Activated naive CD4-positive, alpha-beta T cell treated with anti-CD3 and anti-CD28 coated beads, Interleukin-2, amount 10 ng/mL, durations not matched to agents 7 days and 5 days (primary cell): ENCODE measurements at regions not wholly inside any gene's neighbourhood (a gene's known extent, or its start where the extent isn't known, plus 50 kb on each side); places are given as distances from the start of the nearest gene placed in this dataset.
"Not testable (repeated sequence)": the region's sequence is repeated elsewhere in the genome, so short reads cannot be mapped to it uniquely, and the experiment has no call there.

Experiments
- CTCF ChIA-PET: fragments of 350-600 bp; sonication (Branson Sonifier 250); formaldehyde crosslinking; loops from one replicate; lab custom pipeline; 2021; ENCODE audit warnings: antibody characterized with exemption; lab: Charles Lee
- DNase-seq: peaks from one replicate; pipeline ENCODE4 v3.0.0-alpha.2; 2020
- H3K27ac Mint-ChIP-seq: one replicate; pipeline ENCODE4 v1.8.0; 2021; ENCODE audit warnings: mild to moderate bottlenecking, moderate library complexity, mixed read lengths
- H3K27me3 Mint-ChIP-seq: one replicate; pipeline ENCODE4 v1.8.0; 2021; ENCODE audit warnings: mild to moderate bottlenecking, mixed read lengths
- H3K36me3 Mint-ChIP-seq: one replicate; pipeline ENCODE4 v1.8.0; 2021; ENCODE audit warnings: mixed read lengths
- H3K4me1 Mint-ChIP-seq: one replicate; pipeline ENCODE4 v1.8.0; 2021; ENCODE audit warnings: mixed read lengths
- H3K4me3 Mint-ChIP-seq: one replicate; pipeline ENCODE4 v1.8.0; 2021; ENCODE audit warnings: mild to moderate bottlenecking, moderate library complexity, mixed read lengths
- H3K9me3 Mint-ChIP-seq: one replicate; pipeline ENCODE4 v1.8.0; 2021; ENCODE audit warnings: mixed read lengths

DNA sequence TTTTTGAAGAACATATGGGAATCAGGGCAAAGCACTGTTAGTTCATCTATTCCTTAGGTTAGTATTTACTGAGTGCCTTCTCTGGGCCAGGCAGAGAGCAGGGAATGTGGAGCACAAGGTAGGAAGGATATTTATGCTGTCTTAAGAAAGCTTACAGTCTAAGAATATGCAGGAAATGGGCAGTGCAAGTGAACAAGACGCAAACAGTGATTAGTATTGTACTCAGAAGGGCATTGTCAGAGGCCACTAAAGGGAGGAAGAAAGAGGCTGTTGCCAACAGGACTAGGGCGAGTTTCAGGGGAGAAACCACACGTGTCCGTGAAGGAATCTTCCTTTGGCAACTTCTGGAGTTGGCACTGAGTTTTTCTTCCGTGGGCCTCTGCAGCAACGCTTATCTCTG is 552.8 kb upstream of the COBL start:
- DNase-seq: no peak
- CTCF ChIA-PET: no interaction called here
- no peak overlapping the region for H3K27ac Mint-ChIP-seq
- H3K9me3 Mint-ChIP-seq: peaks cover 4% of the 10 kb centered on the region
- no peak overlapping the region for H3K4me3 Mint-ChIP-seq
- no peaks in the 10 kb centered on the region for H3K27me3 Mint-ChIP-seq
- no peaks in the 10 kb centered on the region for H3K36me3 Mint-ChIP-seq
- no peaks in the 10 kb centered on the region for H3K4me1 Mint-ChIP-seq

DNA sequence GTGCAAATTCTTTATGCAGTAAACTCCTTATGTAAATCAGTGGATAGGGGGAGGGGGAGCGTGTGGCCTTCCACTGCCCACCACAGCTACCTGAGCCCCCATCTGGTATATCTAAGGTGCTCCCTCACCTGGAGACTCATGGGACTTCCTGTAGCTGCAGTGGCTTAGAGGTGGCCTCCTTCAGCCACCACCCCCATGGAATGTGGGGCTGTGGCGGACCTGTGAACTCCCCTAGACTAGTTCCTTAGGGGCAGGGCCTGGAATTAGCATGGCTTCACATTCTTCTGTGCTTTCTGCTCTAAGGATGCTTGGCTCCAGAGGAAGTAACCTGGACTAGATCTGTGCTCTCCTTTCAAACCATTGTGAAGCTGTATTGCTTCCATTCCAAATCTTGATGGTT is 550.5 kb upstream of the COBL start:
- Mint-ChIP-seq H3K9me3 (peaks cover 4% of the 10 kb centered on the region), H3K27ac (no peak overlapping the region), H3K4me3 (no peak overlapping the region), H3K36me3 (no peaks in the 10 kb centered on the region), H3K4me1 (no peaks in the 10 kb centered on the region), H3K27me3 (no peaks in the 10 kb centered on the region)
- no peak for DNase-seq
- CTCF ChIA-PET: no interaction called here

DNA sequence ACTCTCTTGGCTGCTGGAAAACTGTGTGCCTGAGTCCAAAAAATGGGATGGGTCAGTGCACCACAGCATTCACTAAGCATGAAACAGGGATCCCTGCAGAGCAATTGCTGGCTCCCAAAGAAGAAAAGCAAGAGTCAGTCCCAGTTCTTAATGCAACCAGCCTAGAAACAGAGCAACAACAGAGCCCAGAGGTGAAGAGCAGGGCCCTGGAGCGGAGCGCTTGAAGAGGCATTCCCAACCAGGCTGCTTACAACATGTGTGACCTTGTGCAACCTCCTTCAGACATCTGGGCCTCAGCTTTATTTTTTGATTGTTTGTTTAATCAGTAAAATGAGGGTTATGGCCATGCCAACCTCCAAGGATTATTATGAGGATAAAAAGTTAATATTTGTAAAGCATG is 543.7 kb upstream of the COBL start:
- no peak for DNase-seq
- Mint-ChIP-seq H3K4me1 (no peaks in the 10 kb centered on the region), H3K27me3 (no peaks in the 10 kb centered on the region), H3K36me3 (no peaks in the 10 kb centered on the region), H3K9me3 (no peaks in the 10 kb centered on the region), H3K27ac (no peak overlapping the region), H3K4me3 (no peak overlapping the region)
- CTCF ChIA-PET: no interaction called here

DNA sequence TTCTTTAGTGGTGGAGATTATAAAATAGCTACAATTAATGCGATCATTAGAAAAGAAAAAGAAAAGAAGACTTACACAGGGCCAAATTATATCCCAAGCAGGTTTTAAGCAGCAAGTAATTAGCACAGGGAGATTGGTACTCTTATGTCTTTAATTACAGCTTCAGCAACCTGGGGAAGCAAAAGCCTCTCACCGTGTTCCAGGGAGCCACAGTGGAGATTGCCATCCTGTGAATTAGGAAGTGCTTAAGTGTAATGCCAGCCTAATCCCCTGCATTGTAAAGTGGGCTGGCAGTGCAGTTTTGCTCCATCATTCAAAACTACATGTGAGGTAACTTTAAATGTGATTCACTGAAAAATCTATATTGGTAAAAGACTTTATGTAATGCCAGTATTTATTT is 533.5 kb upstream of the COBL start:
- no peaks in the 10 kb centered on the region for H3K36me3 Mint-ChIP-seq
- no peaks in the 10 kb centered on the region for H3K4me1 Mint-ChIP-seq
- no peak overlapping the region for H3K27ac Mint-ChIP-seq
- CTCF ChIA-PET: no interaction called here
- H3K27me3 Mint-ChIP-seq: no peaks in the 10 kb centered on the region
- no peak for DNase-seq
- no peak overlapping the region for H3K4me3 Mint-ChIP-seq
- peaks cover 9% of the 10 kb centered on the region for H3K9me3 Mint-ChIP-seq

DNA sequence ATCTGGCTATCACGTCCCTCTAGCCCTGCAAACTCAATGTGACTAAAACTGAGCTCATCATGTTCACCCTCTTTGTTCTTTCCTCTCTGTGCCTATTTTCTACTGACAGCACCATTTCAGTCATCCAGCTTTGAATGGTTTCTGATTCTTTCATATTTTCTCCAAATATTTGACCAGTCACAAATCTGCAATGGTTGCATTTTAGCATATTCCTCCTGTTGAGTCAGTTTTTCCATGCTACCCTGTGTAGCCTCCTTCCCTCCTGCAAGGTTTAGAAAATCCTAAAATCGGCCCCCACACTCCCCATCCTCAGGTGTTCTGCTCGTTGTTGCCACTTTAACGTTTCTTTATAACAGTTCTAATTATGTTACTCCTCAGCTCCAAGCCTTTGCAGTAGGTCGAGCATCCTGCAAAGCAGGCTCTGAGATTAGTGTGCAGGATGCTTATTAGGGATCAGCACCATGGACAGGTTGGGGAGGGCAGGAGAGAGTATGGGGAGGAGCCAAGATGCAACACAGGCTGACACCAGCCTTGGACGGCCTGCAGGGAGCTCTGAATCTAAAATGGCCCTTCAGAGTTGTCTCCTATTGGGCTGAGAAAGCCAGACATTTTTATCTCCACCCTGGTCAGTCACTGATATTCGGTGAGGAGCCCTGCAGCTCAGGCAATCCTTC is 531.0 kb upstream of the COBL start:
- no peak overlapping the region for H3K27ac Mint-ChIP-seq
- no peaks in the 10 kb centered on the region for H3K27me3 Mint-ChIP-seq
- no peaks in the 10 kb centered on the region for H3K36me3 Mint-ChIP-seq
- H3K4me3 Mint-ChIP-seq: no peak overlapping the region
- CTCF ChIA-PET: no interaction called here
- peaks cover 4% of the 10 kb centered on the region for H3K9me3 Mint-ChIP-seq
- no peaks in the 10 kb centered on the region for H3K4me1 Mint-ChIP-seq
- no peak for DNase-seq

DNA sequence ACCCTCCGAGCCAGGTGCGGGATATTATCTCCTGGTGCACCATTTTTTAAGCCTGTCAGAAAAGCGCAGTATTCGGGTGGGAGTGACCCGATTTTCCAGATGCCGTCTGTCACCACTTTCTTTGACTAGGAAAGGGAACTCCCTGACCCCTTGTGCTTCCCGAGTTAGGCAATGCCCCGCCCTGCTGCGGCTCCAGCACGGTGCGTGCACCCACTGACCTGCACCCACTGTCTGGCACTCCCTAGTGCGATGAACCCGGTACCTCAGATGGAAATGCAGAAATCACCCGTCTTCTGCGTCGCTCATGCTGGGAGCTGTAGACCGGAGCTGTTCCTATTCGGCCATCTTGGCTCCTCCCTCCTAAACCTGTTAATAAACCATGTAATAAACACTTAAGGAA is 522.5 kb upstream of the COBL start:
- H3K27me3 Mint-ChIP-seq, CTCF ChIA-PET, H3K4me3 Mint-ChIP-seq, DNase-seq, H3K4me1 Mint-ChIP-seq, H3K36me3 Mint-ChIP-seq, H3K27ac Mint-ChIP-seq: not testable (repeated sequence)
- peaks cover 13% of the 10 kb centered on the region for H3K9me3 Mint-ChIP-seq

DNA sequence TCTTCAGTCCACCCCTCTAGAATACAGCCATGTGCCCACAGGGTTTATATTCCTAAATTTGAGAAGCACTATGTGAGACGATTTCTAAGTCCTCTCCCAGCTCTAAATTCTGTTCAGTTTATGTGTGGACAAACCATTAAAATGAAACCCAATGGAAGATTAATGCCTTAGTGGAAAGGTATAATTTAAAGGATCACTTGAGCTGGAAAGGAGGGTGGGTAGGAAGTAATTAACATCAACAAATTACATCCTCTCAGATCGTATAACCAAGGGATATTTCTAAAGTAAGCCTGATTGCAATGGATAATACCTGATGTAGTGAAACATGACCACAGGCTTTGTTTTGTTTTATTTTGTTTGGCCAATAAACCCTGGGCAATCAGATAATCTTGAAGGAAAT is 511.0 kb upstream of the COBL start:
- peaks cover 3% of the 10 kb centered on the region for H3K9me3 Mint-ChIP-seq
- DNase-seq: no peak
- H3K4me1 Mint-ChIP-seq: no peaks in the 10 kb centered on the region
- H3K4me3 Mint-ChIP-seq: no peak overlapping the region
- no peaks in the 10 kb centered on the region for H3K27me3 Mint-ChIP-seq
- no peak overlapping the region for H3K27ac Mint-ChIP-seq
- CTCF ChIA-PET: no interaction called here
- no peaks in the 10 kb centered on the region for H3K36me3 Mint-ChIP-seq

DNA sequence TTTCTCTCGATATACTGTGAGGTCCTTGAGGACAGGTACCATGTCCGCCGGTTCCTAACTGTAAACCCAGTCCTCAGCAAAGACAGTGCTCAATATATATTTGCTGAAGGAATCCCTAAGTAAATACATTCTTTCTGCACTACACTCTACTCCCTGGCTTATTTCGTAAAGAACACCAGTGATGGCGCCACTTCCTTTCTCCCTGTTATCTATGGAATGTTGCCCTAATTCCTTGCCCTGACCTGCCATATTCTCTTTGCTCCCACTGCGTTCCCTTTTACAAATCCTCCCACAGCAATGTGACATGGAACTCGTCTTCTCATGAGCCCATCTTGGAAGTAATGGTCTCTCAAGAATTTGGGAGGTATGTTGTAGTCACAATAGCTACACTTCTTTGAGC is 507.4 kb upstream of the COBL start:
- Mint-ChIP-seq H3K36me3 (no peaks in the 10 kb centered on the region), H3K4me1 (no peaks in the 10 kb centered on the region), H3K27ac (no peak overlapping the region), H3K27me3 (no peaks in the 10 kb centered on the region), H3K4me3 (no peak overlapping the region), H3K9me3 (peaks cover 6% of the 10 kb centered on the region)
- no peak for DNase-seq
- CTCF ChIA-PET: no interaction called here

DNA sequence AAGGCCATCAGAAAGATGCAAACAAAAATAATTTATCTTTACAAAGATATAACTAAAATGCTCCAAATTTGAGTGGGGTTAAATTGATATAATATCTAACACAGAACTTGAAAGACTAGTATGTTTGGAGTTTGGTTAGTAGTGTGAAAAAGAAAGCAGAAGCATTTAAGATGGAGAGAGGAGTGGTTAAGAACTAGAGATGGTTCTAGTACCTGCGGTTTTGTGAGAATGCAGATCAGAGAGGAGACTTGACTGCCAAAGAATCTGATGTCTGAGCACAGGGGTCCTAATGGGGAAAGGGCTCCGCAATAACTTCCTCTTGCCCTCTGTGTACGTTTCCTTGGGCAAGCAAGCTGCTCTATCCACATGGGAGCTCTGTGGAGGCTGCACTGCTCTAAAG is 506.8 kb upstream of the COBL start:
- no peak for DNase-seq
- no peak overlapping the region for H3K4me3 Mint-ChIP-seq
- CTCF ChIA-PET: no interaction called here
- no peaks in the 10 kb centered on the region for H3K4me1 Mint-ChIP-seq
- peaks cover 10% of the 10 kb centered on the region for H3K9me3 Mint-ChIP-seq
- H3K27ac Mint-ChIP-seq: no peak overlapping the region
- no peaks in the 10 kb centered on the region for H3K27me3 Mint-ChIP-seq
- no peaks in the 10 kb centered on the region for H3K36me3 Mint-ChIP-seq

DNA sequence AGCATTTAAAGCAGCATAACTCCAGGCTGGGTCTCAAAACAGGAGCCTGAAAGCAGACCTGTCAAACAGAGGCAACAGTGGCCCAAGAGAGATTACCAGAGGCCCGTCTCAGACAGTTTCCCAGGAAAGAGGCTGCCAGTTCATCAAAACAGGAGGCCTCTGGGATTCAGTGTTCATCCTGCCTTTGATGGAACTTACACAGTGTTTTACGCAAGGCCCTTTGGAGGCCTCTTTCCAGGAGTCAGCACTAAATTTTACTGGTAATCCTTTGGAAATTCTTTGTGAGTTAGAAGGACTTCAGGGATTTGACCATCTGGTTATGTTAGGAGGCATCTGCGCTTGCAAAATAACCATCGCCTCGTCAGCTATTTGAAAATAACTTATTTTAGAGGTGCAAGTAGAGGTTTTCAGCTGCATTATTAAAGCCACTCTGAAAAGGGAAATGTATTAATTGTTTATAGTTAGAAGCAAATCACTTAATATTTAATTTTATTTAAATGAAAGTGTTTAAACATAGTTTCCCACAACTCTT is 501.2 kb upstream of the COBL start:
- no peaks in the 10 kb centered on the region for H3K4me1 Mint-ChIP-seq
- DNase-seq: no peak
- H3K36me3 Mint-ChIP-seq: no peaks in the 10 kb centered on the region
- no peak overlapping the region for H3K27ac Mint-ChIP-seq
- CTCF ChIA-PET: no interaction called here
- H3K9me3 Mint-ChIP-seq: peaks cover 16% of the 10 kb centered on the region
- H3K27me3 Mint-ChIP-seq: no peaks in the 10 kb centered on the region
- no peak overlapping the region for H3K4me3 Mint-ChIP-seq

DNA sequence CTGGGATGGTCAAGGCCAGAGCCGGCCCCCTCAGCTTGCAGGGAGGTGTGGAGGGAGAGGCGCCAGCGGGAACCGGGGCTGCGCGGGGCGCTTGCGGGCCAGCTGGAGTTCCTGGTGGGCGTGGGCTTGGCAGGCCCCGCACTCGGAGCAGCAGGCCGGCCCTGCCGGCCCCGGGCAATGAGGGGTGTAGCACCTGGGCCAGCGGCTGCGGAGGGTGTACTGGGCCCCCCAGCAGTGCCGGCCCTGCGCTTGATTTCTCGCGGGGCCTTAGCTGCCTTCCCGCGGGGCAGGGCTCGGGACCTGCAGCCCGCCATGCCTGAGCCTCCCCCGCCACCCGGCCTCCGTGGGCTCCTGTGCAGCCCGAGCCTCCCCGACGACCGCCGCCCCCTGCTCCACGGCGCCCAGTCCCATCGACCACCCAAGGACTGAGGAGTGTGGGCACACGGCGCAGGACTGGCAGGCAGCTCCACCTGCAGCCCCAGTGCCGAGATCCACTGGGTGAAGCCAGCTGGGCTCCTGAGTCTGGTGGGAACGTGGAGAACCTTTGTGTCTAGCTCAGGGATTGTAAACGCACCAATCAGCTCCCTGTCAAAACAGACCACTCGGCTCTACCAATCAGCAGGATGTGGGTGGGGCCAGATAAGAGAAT is 489.3 kb upstream of the COBL start:
- H3K27me3 Mint-ChIP-seq, CTCF ChIA-PET, H3K27ac Mint-ChIP-seq, H3K36me3 Mint-ChIP-seq, DNase-seq, H3K4me1 Mint-ChIP-seq, H3K4me3 Mint-ChIP-seq: not testable (repeated sequence)
- H3K9me3 Mint-ChIP-seq: peaks cover 17% of the 10 kb centered on the region

DNA sequence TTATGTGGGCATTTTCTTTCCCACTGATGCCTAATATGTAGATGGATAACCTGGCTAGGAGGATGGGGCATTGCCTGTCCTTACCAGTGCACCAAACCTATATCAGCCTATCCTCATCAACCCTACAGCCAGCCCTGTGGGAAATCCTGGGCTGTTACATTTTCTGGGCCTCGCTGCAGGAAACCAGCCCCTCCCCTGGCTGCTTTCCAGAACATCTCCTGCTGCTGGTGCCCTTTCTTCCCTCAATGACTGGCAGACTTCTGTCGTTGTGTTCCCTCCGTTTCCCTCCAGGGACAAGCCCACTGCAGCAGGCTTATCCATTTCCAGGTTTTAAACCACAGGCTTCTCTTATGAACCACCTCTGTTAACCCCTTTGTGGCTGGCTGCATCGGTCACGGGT is 486.1 kb upstream of the COBL start:
- no peaks in the 10 kb centered on the region for H3K36me3 Mint-ChIP-seq
- no peak overlapping the region for H3K27ac Mint-ChIP-seq
- no peaks in the 10 kb centered on the region for H3K4me1 Mint-ChIP-seq
- no peak for DNase-seq
- H3K9me3 Mint-ChIP-seq: peaks cover 6% of the 10 kb centered on the region
- CTCF ChIA-PET: no interaction called here
- H3K4me3 Mint-ChIP-seq: no peak overlapping the region
- no peaks in the 10 kb centered on the region for H3K27me3 Mint-ChIP-seq

DNA sequence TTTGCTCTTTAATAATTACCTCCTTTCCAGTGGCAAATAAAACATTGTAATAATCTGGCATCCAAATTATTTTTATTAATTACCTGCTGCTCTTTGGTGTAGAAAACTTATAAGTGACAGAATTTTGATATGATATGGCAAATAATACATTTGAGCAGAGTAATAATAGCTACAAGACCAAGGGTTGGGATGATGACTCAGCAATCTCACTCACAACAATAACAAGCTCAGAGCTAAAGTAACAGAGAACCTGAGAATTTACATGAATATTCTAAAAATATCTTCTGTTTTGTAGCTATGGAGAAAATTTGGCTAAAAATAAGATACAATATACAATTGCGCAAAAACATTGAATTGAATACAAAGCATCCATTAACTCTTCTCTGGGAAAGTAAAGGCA is 480.8 kb upstream of the COBL start:
- Mint-ChIP-seq H3K27me3 (no peaks in the 10 kb centered on the region), H3K4me1 (no peaks in the 10 kb centered on the region), H3K4me3 (no peak overlapping the region), H3K27ac (no peak overlapping the region), H3K36me3 (no peaks in the 10 kb centered on the region), H3K9me3 (peaks cover under 1% of the 10 kb centered on the region)
- CTCF ChIA-PET: no interaction called here
- no peak for DNase-seq

DNA sequence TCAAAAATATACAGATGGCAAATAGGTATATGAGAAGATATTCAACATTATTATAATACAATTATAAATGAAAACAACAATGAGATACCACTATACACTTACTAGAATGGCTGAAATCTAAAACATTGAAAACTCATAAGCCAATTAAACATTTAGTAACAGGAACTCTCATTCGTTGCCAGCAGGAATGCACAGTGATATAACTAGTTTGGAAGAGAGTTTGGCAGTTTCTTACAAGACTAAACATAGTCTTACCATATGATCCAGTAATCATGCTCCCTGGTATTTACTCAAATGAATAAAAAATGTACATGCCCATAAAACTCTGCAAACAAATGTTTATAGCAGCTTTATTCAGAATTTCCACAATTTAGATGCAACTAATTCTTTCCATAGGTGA is 476.2 kb upstream of the COBL start:
- H3K36me3 Mint-ChIP-seq: no peaks in the 10 kb centered on the region
- peaks cover 3% of the 10 kb centered on the region for H3K9me3 Mint-ChIP-seq
- no peak for DNase-seq
- H3K4me1 Mint-ChIP-seq: no peaks in the 10 kb centered on the region
- H3K27ac Mint-ChIP-seq: no peak overlapping the region
- CTCF ChIA-PET: no interaction called here
- no peak overlapping the region for H3K4me3 Mint-ChIP-seq
- H3K27me3 Mint-ChIP-seq: no peaks in the 10 kb centered on the region

DNA sequence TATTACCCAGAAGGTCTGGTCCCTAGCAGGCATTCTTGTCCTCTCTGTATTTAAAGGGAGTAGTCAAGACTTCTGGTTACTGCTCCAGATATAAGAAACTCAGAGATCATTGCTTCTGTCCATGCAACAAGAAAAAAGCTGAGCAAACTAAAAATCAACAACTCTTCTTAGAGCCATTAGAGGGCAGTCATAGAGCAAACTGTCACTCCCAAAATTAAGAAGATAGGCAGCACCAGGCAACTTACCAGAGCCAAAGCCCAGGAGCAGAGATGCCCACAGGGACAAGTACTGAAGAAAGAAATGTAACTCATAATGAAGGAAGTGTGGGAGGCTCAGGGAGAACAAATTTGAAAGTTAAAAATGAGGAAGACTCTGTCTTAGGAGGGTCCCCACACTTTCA is 472.9 kb upstream of the COBL start:
- CTCF ChIA-PET: no interaction called here
- Mint-ChIP-seq H3K36me3 (no peaks in the 10 kb centered on the region), H3K27me3 (no peaks in the 10 kb centered on the region), H3K4me1 (no peaks in the 10 kb centered on the region), H3K27ac (no peak overlapping the region), H3K4me3 (no peak overlapping the region), H3K9me3 (peaks cover 9% of the 10 kb centered on the region)
- no peak for DNase-seq
